Omental fat pad (tissue), 3 donors: ENCODE measurements at regions not wholly inside any gene's neighbourhood (a gene's known extent, or its start where the extent isn't known, plus 50 kb on each side); places are given as distances from the start of the nearest gene placed in this dataset.

Experiments used
- ATAC-seq: fragments of 150-250 bp; one replicate; pipeline ENCODE4 v1.9.1; 2016; ENCODE audit warnings: mild to moderate bottlenecking, moderate library complexity; ENCODE audit not compliant: low FRiP score
- DNase-seq: peaks from one replicate; pipeline ENCODE4 v3.0.0-alpha.2; 2019; ENCODE audit warnings: low spot score
- CTCF ChIP-seq, 3 donors: fragments of 450-650 bp; IDR thresholded peaks; one replicate each; pipeline ENCODE4 v1.5.1; 2016 to 2017; ENCODE audit warnings: antibody characterized with exemption in 3 of 3, mild to moderate bottlenecking in 3 of 3, moderate library complexity in 2 of 3

GRCh38 chr2:225948903-225949302, 549.4 kb downstream of the NYAP2 start:
- no peak for TF ChIP-seq CTCF (IDR thresholded peaks at IDR 0.05)
- no peak for DNase-seq
- ATAC-seq, result no peak

DNA sequence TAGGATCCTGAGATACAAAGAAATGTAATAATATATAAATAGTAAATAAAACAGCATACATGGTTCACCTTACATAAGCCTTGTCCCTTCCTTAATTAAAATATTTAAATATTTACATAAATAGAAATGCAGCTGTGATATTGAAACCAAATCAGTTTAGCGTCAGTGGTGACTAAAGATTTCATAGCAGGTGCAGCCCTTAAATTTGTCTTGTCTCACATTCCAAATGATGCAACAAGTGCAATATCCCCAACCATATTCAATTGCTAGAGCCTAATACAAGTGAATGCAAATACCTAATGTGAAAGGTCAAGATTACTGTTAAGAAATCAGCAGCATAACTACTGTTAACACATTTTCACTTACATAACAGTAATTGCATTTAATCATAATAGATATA, 539.5 kb downstream of the NYAP2 start:
- no peak for ATAC-seq
- no peak for DNase-seq
- no peak for TF ChIP-seq CTCF (IDR thresholded peaks at IDR 0.05)

DNA sequence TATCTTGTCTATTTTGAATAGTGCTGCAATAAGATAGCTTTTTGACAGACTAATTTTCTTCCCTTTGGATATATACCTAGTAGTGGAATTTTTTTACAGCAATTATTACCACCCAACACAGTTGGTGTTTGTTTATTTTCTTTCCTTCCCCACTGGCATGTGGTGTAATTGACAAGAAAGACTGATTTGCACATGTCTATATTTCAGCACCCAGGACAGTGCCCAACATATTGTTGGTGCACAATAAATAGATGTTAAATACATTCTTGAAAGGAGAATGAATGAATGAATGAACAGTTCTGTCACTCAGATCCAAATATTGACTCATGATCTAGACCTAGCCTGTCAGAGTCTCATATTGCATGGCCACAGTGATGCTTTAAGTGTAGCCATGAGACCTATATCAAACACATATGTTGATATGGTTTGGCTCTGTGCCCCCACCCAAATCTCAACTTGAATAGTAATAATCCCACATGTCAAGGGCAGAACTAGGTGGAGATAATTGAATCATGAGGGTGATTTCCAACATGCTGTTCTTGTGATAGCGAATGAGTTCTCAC, 538.2 kb downstream of the NYAP2 start:
- ATAC-seq (no peak), DNase-seq (no peak)
- TF ChIP-seq CTCF (IDR thresholded peaks at IDR 0.05), result no peak

- no peak for ATAC-seq
- no peak for TF ChIP-seq CTCF (IDR thresholded peaks at IDR 0.05)
Measured at GRCh38 chr2:225932811-225933413, 533.4 kb downstream of the NYAP2 start.

GRCh38 chr2:225930687-225931086, 531.2 kb downstream of the NYAP2 start:
- no peak for TF ChIP-seq CTCF (IDR thresholded peaks at IDR 0.05)
- ATAC-seq, result no peak
- no peak for DNase-seq

More at GRCh38 chr2:225932811-225933413, 533.4 kb downstream of the NYAP2 start:
- no peak for DNase-seq

GRCh38 chr2:225920621-225921220, 521.2 kb downstream of the NYAP2 start:
- no peak for ATAC-seq
- no peak for TF ChIP-seq CTCF (IDR thresholded peaks at IDR 0.05)
- DNase-seq, result no peak

DNA sequence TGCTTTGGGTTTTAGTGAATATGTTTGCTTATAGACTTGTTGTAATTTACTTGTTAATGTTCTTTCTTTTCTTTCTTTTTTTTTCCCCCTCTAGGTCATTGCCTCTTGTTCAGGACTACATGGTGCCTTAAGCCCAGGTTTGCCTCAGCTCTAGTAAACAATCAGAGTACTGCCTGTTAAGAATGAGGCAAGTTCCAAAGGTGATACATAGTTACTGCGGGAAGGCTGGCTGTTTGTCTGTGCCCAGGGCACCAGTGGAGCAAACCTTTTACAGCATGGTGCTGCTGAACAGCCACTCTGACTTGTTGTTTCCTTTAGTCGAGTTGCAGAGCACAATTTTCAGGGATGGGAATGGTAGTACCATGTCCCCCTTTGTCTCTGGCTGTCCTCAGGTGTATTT, 517.2 kb downstream of the NYAP2 start:
- ATAC-seq (no peak), DNase-seq (no peak)
- no peak for TF ChIP-seq CTCF (IDR thresholded peaks at IDR 0.05)
